Central memory CD8-positive, alpha-beta T cell (primary cell): ENCODE measurements at regions not wholly inside any gene's neighbourhood (a gene's known extent, or its start where the extent isn't known, plus 50 kb on each side); places are given as distances from the start of the nearest gene placed in this dataset.

ENCODE experiments used
- ATAC-seq: fragments of 150-1000 bp; cut with Tn5 transposase; replicated peaks from 2 replicates; pipeline ENCODE4 v1.10.0; 2022; ENCODE audit warnings: mild to moderate bottlenecking, moderate FRiP score, moderate number of reproducible peaks; ENCODE audit not compliant: poor library complexity, severe bottlenecking; ENCODE audit errors: extremely low read depth
- DNase-seq, 2 donors: peaks; one replicate each; pipeline ENCODE4 v3.0.0; 2021; ENCODE audit warnings: low spot score in 2 of 2
- H3K27ac Mint-ChIP-seq: one replicate; pipeline ENCODE4 v1.8.0; 2022; ENCODE audit warnings: low read depth, mild to moderate bottlenecking, moderate library complexity, mixed read lengths
- H3K27me3 Mint-ChIP-seq: one replicate; pipeline ENCODE4 v1.8.0; 2022; ENCODE audit warnings: mixed read lengths
- H3K36me3 Mint-ChIP-seq: one replicate; pipeline ENCODE4 v1.8.0; 2022; ENCODE audit warnings: mild to moderate bottlenecking, moderate library complexity, mixed read lengths; ENCODE audit not compliant: insufficient read depth
- H3K4me1 Mint-ChIP-seq: one replicate; pipeline ENCODE4 v1.8.0; 2022; ENCODE audit warnings: mixed read lengths
- H3K4me3 Mint-ChIP-seq: one replicate; pipeline ENCODE4 v1.8.0; 2022; ENCODE audit warnings: mild to moderate bottlenecking, moderate library complexity, mixed read lengths
- H3K9me3 Mint-ChIP-seq: one replicate; pipeline ENCODE4 v1.8.0; 2022; ENCODE audit warnings: mixed read lengths

- Mint-ChIP-seq H3K4me3 (no peak overlapping the region), H3K36me3 (no peaks in the 10 kb centered on the region), H3K27me3 (no peaks in the 10 kb centered on the region), H3K27ac (no peak overlapping the region), H3K9me3 (peaks cover 15% of the 10 kb centered on the region), H3K4me1 (no peaks in the 10 kb centered on the region)
- DNase-seq (no peak), ATAC-seq (no peak)
These were observed 450.0 kb downstream of the RASEF start for GRCh38 chr9:82612942-82613341.

- no peaks in the 10 kb centered on the region for H3K27me3 Mint-ChIP-seq
- H3K36me3 Mint-ChIP-seq: no peaks in the 10 kb centered on the region
- H3K27ac Mint-ChIP-seq: no peak overlapping the region
- no peak for DNase-seq
- H3K9me3 Mint-ChIP-seq: peaks cover 16% of the 10 kb centered on the region
- no peak for ATAC-seq
- no peaks in the 10 kb centered on the region for H3K4me1 Mint-ChIP-seq
- H3K4me3 Mint-ChIP-seq: no peak overlapping the region
These were observed 449.4 kb downstream of the RASEF start for GRCh38 chr9:82613498-82613897.

GRCh38 chr9:82616545-82616944 is 446.4 kb downstream of the RASEF start:
- H3K9me3 Mint-ChIP-seq: peaks cover 22% of the 10 kb centered on the region
- DNase-seq (no peak), ATAC-seq (no peak)
- H3K36me3 Mint-ChIP-seq: no peaks in the 10 kb centered on the region
- no peak overlapping the region for H3K4me3 Mint-ChIP-seq
- H3K27me3 Mint-ChIP-seq: no peaks in the 10 kb centered on the region
- no peak overlapping the region for H3K27ac Mint-ChIP-seq
- H3K4me1 Mint-ChIP-seq: no peaks in the 10 kb centered on the region

GRCh38 chr9:82621447-82621846 is 441.5 kb downstream of the RASEF start:
- ATAC-seq (no peak), DNase-seq (no peak)
- Mint-ChIP-seq H3K9me3 (peaks cover 16% of the 10 kb centered on the region), H3K27me3 (no peaks in the 10 kb centered on the region), H3K27ac (no peak overlapping the region), H3K36me3 (no peaks in the 10 kb centered on the region), H3K4me1 (no peaks in the 10 kb centered on the region), H3K4me3 (no peak overlapping the region)

- no peak overlapping the region for H3K4me3 Mint-ChIP-seq
- H3K27ac Mint-ChIP-seq: no peak overlapping the region
- H3K36me3 Mint-ChIP-seq: no peaks in the 10 kb centered on the region
- ATAC-seq (no peak), DNase-seq (no peak)
- H3K9me3 Mint-ChIP-seq: peaks cover 39% of the 10 kb centered on the region
- H3K4me1 Mint-ChIP-seq: no peaks in the 10 kb centered on the region
- H3K27me3 Mint-ChIP-seq: no peaks in the 10 kb centered on the region
These were observed 425.6 kb downstream of the RASEF start for GRCh38 chr9:82637368-82637767.

DNA sequence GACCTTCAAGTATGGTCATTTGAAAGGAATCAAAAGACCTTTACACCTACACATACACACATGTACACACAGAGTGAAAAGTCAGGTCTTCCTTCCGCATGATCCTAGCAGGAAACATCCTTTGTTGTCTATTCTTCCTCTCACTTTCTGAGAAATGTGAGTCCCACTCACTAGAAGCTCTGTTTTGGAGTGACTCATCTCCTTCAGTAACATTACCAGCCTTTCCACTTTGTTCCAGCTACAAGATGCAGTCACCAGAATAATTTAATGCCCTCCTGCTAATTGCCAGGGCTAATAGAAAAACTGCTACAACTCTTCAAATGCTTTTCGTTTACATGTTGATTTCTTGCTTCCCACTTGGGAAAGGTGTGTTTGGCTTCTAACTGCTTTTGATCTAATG is 417.3 kb downstream of the RASEF start:
- ATAC-seq: no peak
- peaks cover 14% of the 10 kb centered on the region for H3K9me3 Mint-ChIP-seq

GRCh38 chr9:82650368-82650767 is 412.6 kb downstream of the RASEF start:
- H3K27ac Mint-ChIP-seq: no peak overlapping the region
- H3K36me3 Mint-ChIP-seq: no peaks in the 10 kb centered on the region
- H3K9me3 Mint-ChIP-seq: peaks cover 26% of the 10 kb centered on the region
- ATAC-seq (no peak), DNase-seq (no peak)
- H3K4me3 Mint-ChIP-seq: no peak overlapping the region
- no peaks in the 10 kb centered on the region for H3K4me1 Mint-ChIP-seq
- no peaks in the 10 kb centered on the region for H3K27me3 Mint-ChIP-seq

More for the DNA sequence above, 417.3 kb downstream of the RASEF start:
- Mint-ChIP-seq H3K4me3 (no peak overlapping the region), H3K36me3 (no peaks in the 10 kb centered on the region), H3K27me3 (no peaks in the 10 kb centered on the region), H3K27ac (no peak overlapping the region), H3K4me1 (no peaks in the 10 kb centered on the region)
- DNase-seq: no peak

DNA sequence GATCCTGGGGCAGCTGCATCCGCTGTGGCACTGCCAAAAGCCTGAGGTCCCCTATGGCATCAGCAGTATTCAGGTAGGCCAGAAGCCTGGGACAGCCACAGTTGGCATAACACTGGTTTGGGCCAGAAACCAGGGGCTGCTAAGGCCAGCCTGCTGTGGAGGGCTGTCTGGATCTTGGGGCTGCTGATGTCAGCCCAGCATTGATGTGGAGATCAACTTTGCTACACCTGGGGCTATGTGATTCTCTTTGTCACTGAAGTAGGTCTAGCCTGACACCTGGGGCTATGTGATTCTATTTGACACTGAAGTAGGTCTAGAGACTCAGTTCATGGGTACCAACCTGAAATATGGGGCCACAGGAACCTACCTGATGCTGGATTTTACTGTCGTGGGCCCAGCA is 411.5 kb downstream of the RASEF start:
- no peak for ATAC-seq

DNA sequence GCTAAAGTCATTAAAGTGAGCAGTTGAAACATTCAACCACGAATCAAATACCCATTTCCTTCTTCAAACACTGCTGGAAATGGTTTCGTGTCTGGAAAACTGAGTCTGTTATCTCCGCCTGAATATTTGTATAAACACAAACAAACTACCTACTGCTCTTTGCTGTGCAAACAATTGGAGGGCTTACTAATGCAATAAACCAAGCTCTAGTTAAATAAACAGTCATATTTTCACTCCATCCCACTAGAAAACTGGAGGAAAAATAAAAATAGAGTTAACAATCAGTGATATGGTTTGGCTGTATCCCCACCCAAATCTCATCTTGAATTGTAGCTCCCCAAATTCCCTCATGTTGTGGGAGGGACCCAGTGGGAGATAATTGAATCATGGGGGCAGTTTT is 397.6 kb downstream of the RASEF start:
- no peak overlapping the region for H3K4me3 Mint-ChIP-seq
- peaks cover 1% of the 10 kb centered on the region for H3K36me3 Mint-ChIP-seq
- no peak overlapping the region for H3K27ac Mint-ChIP-seq

More for the DNA sequence above, 411.5 kb downstream of the RASEF start:
- Mint-ChIP-seq H3K36me3 (no peaks in the 10 kb centered on the region), H3K9me3 (peaks cover 24% of the 10 kb centered on the region), H3K27me3 (no peaks in the 10 kb centered on the region), H3K4me3 (no peak overlapping the region), H3K27ac (no peak overlapping the region), H3K4me1 (no peaks in the 10 kb centered on the region)
- no peak for DNase-seq

DNA sequence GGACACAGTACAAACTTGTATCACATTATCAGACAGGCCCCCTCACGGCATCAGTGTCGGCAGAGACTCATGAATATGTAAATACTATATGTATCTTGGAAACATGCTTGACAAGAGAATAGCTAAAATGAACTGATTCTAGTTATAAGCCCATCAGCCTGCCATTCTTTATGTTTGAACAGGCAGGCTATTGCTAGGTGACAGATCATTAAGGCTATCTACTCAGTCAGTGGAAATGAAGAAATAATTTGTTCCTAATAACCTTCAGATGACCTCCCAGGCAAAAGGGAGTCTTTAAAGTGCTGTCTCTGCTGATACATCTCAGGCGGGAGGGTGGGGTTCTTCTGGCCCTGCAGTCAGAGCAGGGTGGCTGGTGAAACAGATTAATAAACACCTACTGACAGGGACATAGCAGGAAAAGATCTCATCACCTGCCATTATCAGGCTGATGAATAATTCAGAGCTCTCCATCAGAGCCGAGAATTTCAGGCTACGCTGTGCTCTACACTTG is 394.2 kb downstream of the RASEF start:
- ATAC-seq (no peak), DNase-seq (no peak)
- H3K9me3 Mint-ChIP-seq: peaks cover 11% of the 10 kb centered on the region
- peaks cover 1% of the 10 kb centered on the region for H3K36me3 Mint-ChIP-seq
- no peaks in the 10 kb centered on the region for H3K4me1 Mint-ChIP-seq
- no peak overlapping the region for H3K4me3 Mint-ChIP-seq
- no peak overlapping the region for H3K27ac Mint-ChIP-seq
- H3K27me3 Mint-ChIP-seq: no peaks in the 10 kb centered on the region

More for the DNA sequence above, 397.6 kb downstream of the RASEF start:
- no peak for DNase-seq
- no peak for ATAC-seq
- no peaks in the 10 kb centered on the region for H3K4me1 Mint-ChIP-seq
- peaks cover 19% of the 10 kb centered on the region for H3K9me3 Mint-ChIP-seq
- no peaks in the 10 kb centered on the region for H3K27me3 Mint-ChIP-seq

DNA sequence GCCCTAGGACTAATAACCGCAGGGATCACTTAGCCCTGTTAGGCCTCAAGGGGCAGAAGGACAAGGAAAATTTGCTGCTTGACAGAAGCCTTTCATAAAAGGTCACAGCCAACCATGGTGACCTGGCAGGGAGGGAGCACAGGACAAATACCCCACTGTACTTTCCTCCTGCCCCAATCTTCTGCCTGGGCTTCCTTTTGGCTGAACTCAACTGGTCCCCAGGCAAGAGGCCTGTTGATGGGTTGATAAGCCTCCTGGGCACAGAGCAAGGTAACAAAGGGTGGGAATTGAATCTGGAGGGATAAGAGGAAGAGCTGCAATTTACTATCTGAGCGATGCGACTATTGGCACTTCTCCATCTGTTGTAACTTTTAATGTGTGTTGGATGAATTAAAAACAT is 392.9 kb downstream of the RASEF start:
- no peak overlapping the region for H3K27ac Mint-ChIP-seq
- DNase-seq (no peak), ATAC-seq (no peak)
- H3K9me3 Mint-ChIP-seq: peaks cover 7% of the 10 kb centered on the region
- no peak overlapping the region for H3K4me3 Mint-ChIP-seq
- no peaks in the 10 kb centered on the region for H3K27me3 Mint-ChIP-seq
- peaks cover 1% of the 10 kb centered on the region for H3K36me3 Mint-ChIP-seq
- H3K4me1 Mint-ChIP-seq: no peaks in the 10 kb centered on the region

DNA sequence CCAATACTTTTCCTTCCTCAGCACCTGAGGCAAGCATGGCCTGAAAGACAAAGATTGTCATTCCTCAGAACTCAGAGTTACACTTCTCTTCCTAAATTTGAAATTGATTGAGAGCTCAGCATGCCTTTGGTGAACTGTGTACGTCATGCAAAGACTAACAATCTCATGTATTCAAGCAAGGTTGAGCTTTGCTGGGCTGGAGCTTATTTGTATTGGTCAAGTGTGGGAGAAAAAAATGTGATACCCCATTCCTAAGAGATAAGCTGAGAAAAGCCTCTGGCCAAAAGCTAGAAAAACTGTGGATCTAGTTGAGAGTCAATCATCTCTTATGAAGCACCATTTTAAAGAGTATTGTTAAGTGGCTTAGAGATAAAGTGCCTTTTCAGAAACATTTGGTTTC is 392.2 kb downstream of the RASEF start:
- Mint-ChIP-seq H3K9me3 (peaks cover 7% of the 10 kb centered on the region), H3K36me3 (peaks cover 1% of the 10 kb centered on the region), H3K27me3 (no peaks in the 10 kb centered on the region), H3K4me1 (no peaks in the 10 kb centered on the region), H3K4me3 (no peak overlapping the region), H3K27ac (no peak overlapping the region)
- DNase-seq: no peak
- ATAC-seq: no peak

DNA sequence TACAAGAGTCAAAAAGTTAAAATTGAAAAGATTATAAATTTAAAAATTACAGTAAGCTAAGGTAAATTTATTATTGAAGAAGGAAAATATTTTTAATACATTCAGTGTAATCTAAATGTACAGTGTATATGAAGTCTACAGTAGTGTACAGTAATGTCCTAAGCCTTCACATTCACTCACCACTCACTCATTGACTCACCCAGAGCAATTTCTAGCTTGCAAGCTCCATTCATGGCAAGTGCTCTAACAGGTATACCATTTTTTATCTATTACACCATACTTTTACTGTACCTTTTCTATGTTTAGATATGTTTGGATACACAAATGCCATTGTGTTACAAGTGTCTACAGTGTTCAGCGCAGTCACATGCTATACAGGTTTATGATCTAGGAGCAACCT is 389.7 kb downstream of the RASEF start:
- ATAC-seq: no peak

DNA sequence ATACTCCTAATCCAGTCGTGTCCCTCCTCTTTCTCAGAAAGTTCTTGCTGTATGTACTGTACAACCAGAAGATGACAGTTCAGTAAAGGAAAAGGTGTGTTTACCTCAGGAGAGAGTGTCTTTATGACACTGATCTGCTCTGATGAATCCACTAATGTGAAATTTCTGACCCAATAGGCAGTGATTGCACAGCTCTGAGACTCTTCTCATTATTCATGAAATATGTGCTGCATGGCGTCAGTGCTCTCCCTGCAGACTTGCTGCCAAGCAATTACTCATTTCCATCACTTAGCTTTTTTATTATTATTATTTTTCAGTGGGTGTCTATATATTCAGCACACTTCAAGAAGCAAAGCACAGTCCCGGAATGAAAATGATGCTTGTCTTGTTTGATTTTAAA is 389.0 kb downstream of the RASEF start:
- Mint-ChIP-seq H3K27ac (no peak overlapping the region), H3K9me3 (peaks cover 7% of the 10 kb centered on the region), H3K4me1 (no peaks in the 10 kb centered on the region), H3K36me3 (no peaks in the 10 kb centered on the region), H3K4me3 (no peak overlapping the region), H3K27me3 (no peaks in the 10 kb centered on the region)
- ATAC-seq: no peak
- no peak for DNase-seq

More for the DNA sequence above, 389.7 kb downstream of the RASEF start:
- H3K4me3 Mint-ChIP-seq: no peak overlapping the region
- no peak for DNase-seq
- peaks cover 7% of the 10 kb centered on the region for H3K9me3 Mint-ChIP-seq
- no peak overlapping the region for H3K27ac Mint-ChIP-seq
- no peaks in the 10 kb centered on the region for H3K27me3 Mint-ChIP-seq
- no peaks in the 10 kb centered on the region for H3K4me1 Mint-ChIP-seq
- H3K36me3 Mint-ChIP-seq: no peaks in the 10 kb centered on the region
